Activated CD4-positive, alpha-beta T cell treated with anti-CD3 and anti-CD28 coated beads for 24 hours (primary cell): ENCODE measurements at regions not wholly inside any gene's neighbourhood (a gene's known extent, or its start where the extent isn't known, plus 50 kb on each side); places are given as distances from the start of the nearest gene placed in this dataset.

ENCODE experiments used
- DNase-seq, 2 donors: peaks; one replicate each; pipeline ENCODE4 v3.0.0-alpha.2; 2020; ENCODE audit warnings: low read depth in 2 of 2

DNA sequence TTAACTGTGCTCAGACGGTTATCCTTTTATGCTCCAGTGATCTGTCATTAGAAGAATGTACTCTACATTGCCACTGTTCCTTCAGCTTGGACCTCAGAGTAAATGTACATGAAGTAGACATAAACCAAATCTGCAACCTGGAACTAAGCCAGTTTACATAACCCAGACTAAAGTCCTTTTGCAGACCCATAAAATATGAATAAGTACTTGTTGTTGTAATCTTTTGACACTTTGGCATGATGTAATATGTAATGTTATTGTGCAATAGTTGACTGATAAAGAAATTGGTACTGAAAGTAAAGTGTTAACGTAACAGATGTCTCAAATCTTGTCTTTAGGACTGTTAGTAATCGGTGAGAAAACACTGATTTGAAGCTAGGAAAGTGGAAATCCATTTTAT, 115.8 kb upstream of the SORCS1 start:
- no peak for DNase-seq

DNA sequence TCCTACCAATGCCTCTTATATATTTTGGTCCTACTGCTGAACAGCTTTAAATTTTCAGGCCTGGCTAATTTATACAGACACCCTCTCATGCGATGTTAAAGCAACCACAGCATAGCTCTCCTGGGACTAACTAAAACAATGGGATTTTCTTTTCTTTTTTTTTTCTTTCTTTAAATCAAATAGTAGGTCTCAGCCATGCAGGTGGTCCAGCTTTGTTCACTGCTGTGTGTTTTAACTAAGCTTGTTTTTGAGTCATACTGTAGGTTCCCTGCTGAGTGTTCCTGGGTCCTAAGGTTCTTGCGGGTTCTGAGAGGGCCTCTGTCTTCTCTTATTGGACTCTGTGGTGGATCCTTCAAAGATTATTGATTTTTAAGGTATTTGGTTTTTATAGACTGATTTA, 113.1 kb upstream of the SORCS1 start:
- no peak for DNase-seq

DNA sequence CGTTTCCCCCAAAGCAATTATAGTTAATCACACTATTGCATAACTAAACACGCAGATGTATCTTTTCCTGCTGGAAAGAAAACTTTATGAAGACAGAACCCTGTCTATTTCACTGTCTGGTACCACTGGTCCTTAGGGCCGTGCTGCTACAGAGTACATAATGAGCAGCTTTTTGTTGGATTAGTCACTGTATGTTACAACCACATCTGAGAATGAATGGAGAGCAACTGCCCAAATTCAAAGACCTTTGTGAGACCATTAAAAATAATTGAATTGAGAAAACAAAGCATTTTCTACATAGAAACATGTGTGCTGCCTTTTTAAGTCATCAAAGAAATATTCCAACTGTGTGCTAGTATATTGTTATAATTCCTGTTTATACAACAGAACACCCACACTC, 111.3 kb upstream of the SORCS1 start:
- no peak for DNase-seq

DNA sequence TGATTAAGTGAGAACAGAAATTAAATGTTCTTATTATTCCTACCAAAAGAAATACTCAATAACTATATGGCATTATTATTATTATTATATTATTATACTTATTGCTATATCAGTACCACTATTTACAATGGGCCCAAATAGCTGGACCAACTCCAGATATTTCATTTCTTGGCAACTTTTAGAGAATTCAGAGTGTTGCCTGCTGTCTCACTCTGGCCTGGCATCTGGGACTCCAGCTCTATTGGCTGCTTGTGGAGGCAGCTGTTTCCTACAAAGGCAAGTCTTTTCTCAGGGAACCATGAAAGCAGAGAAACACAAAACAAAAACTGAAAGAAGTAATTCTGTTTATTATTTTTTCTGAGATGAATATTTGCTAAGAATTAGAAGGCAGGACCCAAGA, 105.1 kb upstream of the SORCS1 start:
- DNase-seq, result no peak

DNA sequence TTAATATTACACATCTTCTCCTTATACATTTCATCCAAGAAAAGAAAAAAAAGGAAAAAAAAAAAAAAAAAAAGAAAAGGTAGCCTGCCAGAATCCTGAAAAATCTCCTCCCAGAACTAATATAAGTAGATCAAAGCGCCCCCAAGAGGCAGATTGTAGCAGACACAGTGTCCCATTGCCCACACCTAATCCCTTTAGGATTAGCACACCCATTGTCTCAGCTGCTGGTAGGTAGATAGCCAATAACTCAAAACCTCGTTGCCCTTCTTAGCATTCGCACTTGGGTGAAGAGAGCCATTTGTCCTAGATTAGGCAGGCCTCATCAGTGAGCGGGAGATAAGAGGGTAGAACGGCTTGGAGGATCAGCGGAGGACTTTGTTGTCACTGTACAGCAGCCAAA, 100.2 kb upstream of the SORCS1 start:
- no peak for DNase-seq

DNA sequence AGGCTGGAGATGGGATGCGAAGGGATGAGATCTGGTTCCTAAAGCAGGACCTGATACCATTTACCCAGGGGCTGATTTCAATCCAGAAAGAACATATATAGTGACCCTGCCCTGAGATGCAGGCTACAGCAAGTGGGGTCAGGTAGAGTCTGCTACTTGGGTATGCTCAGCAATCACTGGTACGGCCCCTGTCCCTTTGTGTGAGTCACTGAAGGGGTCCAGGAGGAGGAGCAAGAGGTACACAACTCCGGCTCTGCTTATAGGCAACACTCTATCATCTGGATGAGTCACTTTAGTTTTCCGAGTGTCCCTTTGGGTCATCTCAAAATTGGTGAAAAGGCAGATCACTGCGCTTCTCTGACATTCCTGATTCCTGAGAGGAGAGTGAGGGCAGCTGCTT, 79.6 kb upstream of the SORCS1 start:
- DNase-seq, result no peak

DNA sequence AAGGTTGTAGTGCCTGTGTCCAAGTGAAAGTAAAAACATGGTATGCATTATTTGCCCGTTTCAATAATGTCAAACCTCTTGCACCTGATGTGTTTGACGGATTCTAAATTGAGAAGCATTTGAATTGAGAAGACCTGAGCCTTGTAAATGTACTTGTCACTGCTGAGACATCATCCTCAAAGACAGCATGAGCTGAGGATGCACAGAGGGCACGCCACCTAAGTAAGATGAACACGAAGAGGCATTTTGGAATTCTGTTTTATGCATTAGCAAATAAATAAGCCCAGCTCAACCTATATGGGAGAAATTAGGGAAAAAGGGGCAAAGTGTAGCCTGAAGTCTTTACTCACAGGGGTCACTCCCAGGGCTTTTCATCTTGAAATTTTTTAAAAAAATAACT, 73.8 kb upstream of the SORCS1 start:
- DNase-seq, result no peak

DNA sequence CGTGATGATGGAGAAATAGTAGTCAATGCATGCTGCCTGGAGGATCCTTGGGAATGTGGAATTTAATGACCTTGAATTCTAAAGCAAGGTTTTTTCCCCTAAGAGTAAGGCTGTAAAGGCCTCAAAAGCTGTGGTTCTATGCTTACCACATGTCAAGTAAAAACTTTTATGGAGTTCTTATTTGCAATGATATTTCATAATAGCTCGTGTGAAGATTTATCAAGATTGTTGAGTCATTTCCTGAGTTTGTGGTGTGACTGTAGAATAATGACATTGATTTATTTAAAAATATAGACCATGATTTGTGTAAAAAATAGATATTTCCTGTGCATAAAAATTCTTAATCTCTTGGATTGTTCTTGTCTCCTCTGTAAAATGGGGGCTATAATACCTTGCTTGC, 67.5 kb upstream of the SORCS1 start:
- DNase-seq, result no peak

DNA sequence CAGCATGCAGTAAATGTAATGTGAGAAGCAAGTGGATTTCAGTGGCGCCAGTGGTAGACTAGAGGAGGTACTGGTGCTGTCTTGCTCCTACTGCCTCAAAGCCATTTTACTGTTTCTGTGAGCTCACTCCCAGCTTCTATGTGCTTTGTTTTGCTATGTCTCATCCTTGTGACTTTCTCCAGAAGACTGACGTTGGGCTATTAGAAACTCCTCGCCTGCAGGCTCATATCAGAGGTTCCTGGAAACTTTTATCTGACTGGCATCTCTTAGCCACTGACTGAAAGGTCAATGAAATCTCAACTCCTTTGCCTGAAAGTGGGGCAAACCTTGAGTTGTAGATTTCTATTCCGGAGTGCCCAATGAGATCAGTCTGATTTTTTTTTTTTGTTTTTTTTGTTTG, 66.4 kb upstream of the SORCS1 start:
- no peak for DNase-seq

DNA sequence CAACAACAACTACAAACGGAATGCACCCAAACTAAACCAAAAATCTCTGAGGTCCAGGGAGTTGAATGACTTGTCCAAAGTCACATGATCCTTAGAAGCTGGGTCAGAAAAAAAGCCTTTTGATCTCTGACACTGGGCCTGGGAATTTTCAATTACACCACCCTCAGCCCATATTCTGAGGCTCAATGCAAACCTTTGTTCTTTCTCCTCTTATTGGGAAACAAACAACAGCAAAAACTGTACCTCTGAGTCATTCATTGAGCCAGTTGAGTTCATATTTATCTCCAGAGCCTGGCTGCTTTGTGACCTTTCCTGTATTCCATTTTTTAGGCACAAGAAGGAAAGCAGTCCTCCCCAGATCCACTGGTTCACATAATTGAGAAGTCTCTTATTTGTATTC, 51.2 kb upstream of the SORCS1 start:
- no peak for DNase-seq
